Heart left ventricle (tissue), 16 donors: ENCODE measurements at regions not wholly inside any gene's neighbourhood (a gene's known extent, or its start where the extent isn't known, plus 50 kb on each side); places are given as distances from the start of the nearest gene placed in this dataset.
A peak's percentile ranks its signal among the peaks of the same experiment; 100 is the strongest.

ENCODE experiments used
- ATAC-seq, 4 donors: fragments of 200-7000 bp; cut with Tn5 transposase; one replicate each; pipeline ENCODE4 v1.9.1; 2020 to 2022; ENCODE audit warnings: moderate library complexity in 4 of 4, mild to moderate bottlenecking in 3 of 4, moderate number of reproducible peaks in 1 of 4
- DNase-seq, 5 donors: peaks; one replicate each; pipeline ENCODE4 v3.0.0-alpha.2; 2020
- H3K27ac ChIP-seq, 12 donors: fragments of 200-600 bp; sonication (generic) in 4 of 12; one replicate each; pipeline versions ENCODE4 v1.5.0 to v1.8.0; 2016 to 2022; ENCODE audit warnings: mild to moderate bottlenecking in 2 of 12
- H3K27me3 ChIP-seq, 9 donors: fragments of 200-600 bp; sonication (generic) in 2 of 9; one replicate each; pipeline versions ENCODE4 v1.5.1 to v1.8.0; 2016 to 2022; ENCODE audit warnings: mild to moderate bottlenecking in 3 of 9
- H3K36me3 ChIP-seq, 9 donors: fragments of 200-600 bp; sonication (generic) in 2 of 9; one replicate each; pipeline versions ENCODE4 v1.5.0 to v1.8.0; 2018 to 2022; ENCODE audit warnings: mild to moderate bottlenecking in 2 of 9
- H3K4me1 ChIP-seq, 12 donors: fragments of 200-600 bp; sonication (generic) in 4 of 12; one replicate each; pipeline versions ENCODE4 v1.5.0 to v1.8.0; 2016 to 2022; ENCODE audit warnings: mild to moderate bottlenecking in 3 of 12
- H3K4me3 ChIP-seq, 12 donors: fragments of 200-600 bp; sonication (generic) in 4 of 12; one replicate each; pipeline versions ENCODE4 v1.5.0 to v1.8.0; 2017 to 2022; ENCODE audit warnings: mild to moderate bottlenecking in 9 of 12, moderate library complexity in 4 of 12
- H3K9me3 ChIP-seq, 12 donors: fragments of 200-600 bp; sonication (generic) in 4 of 12; one replicate each; pipeline versions ENCODE4 v1.5.0 to v1.8.0; 2016 to 2022; ENCODE audit warnings: mild to moderate bottlenecking in 1 of 12
- POLR2A ChIP-seq, 2 donors: fragments of 450-650 bp; IDR thresholded peaks; one replicate each; pipeline ENCODE4 v1.6.1; 2017; ENCODE audit warnings: antibody characterized with exemption in 2 of 2, mild to moderate bottlenecking in 2 of 2, moderate library complexity in 2 of 2
- WGBS, 4 donors: extraction: QIAGEN DNeasy Blood & Tissue Kit in 2 of 4; methylation state at CpG; one replicate each; pipeline versions ENCODE4 v1.1.5 to v1.1.7; 2013 to 2018; 5-methylcytosine and 5-hydroxymethylcytosine counted together
- intact Hi-C, 10 donors: fragments of 100-400 bp; cut with DNase I; formaldehyde crosslinking; loops; one replicate each; pipeline versions ENCODE4 v1.11.1 to v1.14.2; 2022
- TF ChIP-seq, protein P1 (sequence below), 12 donors: fragments of 200-600 bp; sonication (generic) in 4 of 12; IDR thresholded peaks; one replicate each; pipeline versions ENCODE4 v1.5.0 to v1.8.0; 2018 to 2022; ENCODE audit warnings: antibody characterized with exemption in 12 of 12, mild to moderate bottlenecking in 5 of 12
- donor health status: ischemic (EF 13 %, LVEDD 7.1; RV severe dilation, severe dysfunction).
- donor health status: healthy with polysubstance abuse.
- donor health status: DM: no; HTN: yes; CAD: no.
- donor health status: DM: no; HTN: no; CAD: no.
- donor health status: ischemic (EF 25% LVEDD 6.9; RV normal size, moderate dysfunction).
- donor health status: ischemic (EF 25% LVEDD 5.7; RV mildly dilated, moderate dysfunction).
- donor health status: healthy.
- donor health status: DM: yes; HTN: yes; CAD: no.
- donor health status: ischemic (EF 35%, LVEDD 5.7; RV mildly dilated, moderate dysfunction).
- donor health status: nonischemic (EF 11% LVEDD 7.7; RV severe dilation, severe dysfunction).
- donor health status: DM: yes; HTN: yes; CAD: no.
- donor health status: PGD.
- donor health status: ischemic (EF 29% LVEDD 5.4; RV normal size, mild dysfunction).
- donor health status: nonischemic (EF 23%, LVEDD 6.1; RV moderate dilation, normal function).

DNA sequence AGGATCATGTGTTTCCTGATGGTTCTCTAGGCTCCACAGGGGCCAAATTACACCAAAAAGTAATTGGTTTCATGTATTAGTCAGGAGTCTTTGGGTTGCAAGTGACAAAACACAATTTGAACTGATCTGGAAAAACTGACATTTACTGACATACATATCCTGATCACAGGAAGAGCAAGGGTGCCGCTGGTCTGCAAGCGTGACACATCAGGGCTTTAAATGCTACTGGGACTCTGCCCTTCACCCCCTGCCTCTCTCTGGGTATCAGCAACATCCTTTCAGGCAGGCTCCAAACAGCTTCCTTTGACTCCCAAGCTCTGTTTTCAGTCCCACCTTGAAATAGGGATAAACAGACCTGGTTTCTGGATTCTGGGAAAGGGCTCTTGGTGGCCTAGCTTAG is 197.5 kb downstream of the PALM2AKAP2 start:
- TF ChIP-seq, protein P1, sequence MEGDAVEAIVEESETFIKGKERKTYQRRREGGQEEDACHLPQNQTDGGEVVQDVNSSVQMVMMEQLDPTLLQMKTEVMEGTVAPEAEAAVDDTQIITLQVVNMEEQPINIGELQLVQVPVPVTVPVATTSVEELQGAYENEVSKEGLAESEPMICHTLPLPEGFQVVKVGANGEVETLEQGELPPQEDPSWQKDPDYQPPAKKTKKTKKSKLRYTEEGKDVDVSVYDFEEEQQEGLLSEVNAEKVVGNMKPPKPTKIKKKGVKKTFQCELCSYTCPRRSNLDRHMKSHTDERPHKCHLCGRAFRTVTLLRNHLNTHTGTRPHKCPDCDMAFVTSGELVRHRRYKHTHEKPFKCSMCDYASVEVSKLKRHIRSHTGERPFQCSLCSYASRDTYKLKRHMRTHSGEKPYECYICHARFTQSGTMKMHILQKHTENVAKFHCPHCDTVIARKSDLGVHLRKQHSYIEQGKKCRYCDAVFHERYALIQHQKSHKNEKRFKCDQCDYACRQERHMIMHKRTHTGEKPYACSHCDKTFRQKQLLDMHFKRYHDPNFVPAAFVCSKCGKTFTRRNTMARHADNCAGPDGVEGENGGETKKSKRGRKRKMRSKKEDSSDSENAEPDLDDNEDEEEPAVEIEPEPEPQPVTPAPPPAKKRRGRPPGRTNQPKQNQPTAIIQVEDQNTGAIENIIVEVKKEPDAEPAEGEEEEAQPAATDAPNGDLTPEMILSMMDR (IDR thresholded peaks at IDR 0.05): no peak
- TF ChIP-seq POLR2A (IDR thresholded peaks at IDR 0.05): no peak
- Histone ChIP-seq H3K4me1 (peaks cover 0 to 37% (median 14%) of the 10 kb centered on the region in 12 donors), H3K27me3 (no peaks in the 10 kb centered on the region), H3K9me3 (no peaks in the 10 kb centered on the region), H3K27ac (no peak overlapping the region), H3K4me3 (no peak overlapping the region), H3K36me3 (no peaks in the 10 kb centered on the region)
- intact Hi-C loops: no loop called here
- DNase-seq: no peak
- no peak for ATAC-seq
- WGBS, 4 donors: 83 to 96% (median 94%) methylated on average over 2 of the region's 2 CpGs

DNA sequence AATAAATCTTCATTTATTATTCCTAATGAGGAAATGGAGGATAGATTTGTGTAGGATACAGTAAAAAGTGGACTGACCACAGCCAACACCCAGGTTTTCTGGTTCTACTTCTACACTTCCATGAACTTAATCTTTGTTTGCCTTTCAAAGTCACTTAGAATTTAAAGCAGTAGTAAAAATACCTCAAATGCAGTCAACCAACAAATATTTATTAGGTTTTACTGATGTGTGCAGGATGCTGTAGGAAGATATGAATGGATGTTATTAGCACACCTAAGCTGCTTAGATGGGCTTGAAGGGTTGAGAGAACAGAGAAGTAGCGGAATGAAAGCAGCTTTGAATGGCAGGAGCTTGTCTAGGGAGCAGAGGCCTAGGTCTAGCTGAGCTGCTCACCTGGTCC is 201.1 kb downstream of the PALM2AKAP2 start:
- 51 to 100% (median 99%) methylated on average over 1 of the region's 1 CpG for WGBS, 4 donors
- H3K4me3 ChIP-seq: no peak overlapping the region
- ATAC-seq (no peak), DNase-seq (no peak)
- H3K4me1 ChIP-seq: peaks cover 0 to 5% (median 2%) of the 10 kb centered on the region in 12 donors
- H3K9me3 ChIP-seq: no peaks in the 10 kb centered on the region
- H3K27me3 ChIP-seq: no peaks in the 10 kb centered on the region
- no peaks in the 10 kb centered on the region for H3K36me3 ChIP-seq
- intact Hi-C loops: no loop called here
- TF ChIP-seq POLR2A (IDR thresholded peaks at IDR 0.05): no peak
- TF ChIP-seq, protein P1 (IDR thresholded peaks at IDR 0.05): no peak
- H3K27ac ChIP-seq: no peak overlapping the region

DNA sequence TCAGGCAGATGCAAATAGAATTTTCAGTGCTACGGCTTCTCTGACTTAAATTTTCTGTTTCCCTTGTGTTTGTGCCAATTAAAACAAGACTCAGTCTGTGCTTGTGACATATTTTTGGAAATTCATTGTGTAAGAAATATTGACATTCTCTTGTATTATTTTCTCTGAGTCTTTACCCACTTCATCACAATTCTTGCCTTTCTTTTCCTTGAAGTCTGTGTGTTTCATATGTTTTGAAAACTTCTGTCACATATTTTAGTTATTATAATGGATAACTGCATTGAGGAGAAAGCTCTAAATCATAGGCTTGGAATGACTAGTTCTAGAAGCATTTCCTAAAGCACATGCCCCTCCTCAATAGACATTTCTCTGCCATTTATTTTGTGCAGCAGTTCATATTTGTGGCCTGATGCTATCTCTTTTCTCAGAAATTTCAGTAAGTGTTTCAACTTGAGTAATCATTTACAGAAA is 206.6 kb downstream of the PALM2AKAP2 start:
- Histone ChIP-seq H3K9me3 (peaks cover 0 to 6% (median 0%) of the 10 kb centered on the region in 12 donors), H3K36me3 (no peaks in the 10 kb centered on the region), H3K27ac (peak overlapping the region in 6 of 12 donors; percentile 3 to 70 (median 32)), H3K4me3 (no peak overlapping the region), H3K27me3 (no peaks in the 10 kb centered on the region), H3K4me1 (peaks cover 0 to 17% (median 3%) of the 10 kb centered on the region in 12 donors)
- peak in 3 of 4 donors; percentile 27 to 41 (median 34) for ATAC-seq
- DNase-seq: no peak
- intact Hi-C loops: no loop called here
- WGBS, 4 donors: 43 to 63% (median 54%) methylated on average over 1 of the region's 1 CpG
- TF ChIP-seq POLR2A (IDR thresholded peaks at IDR 0.05): no peak
- TF ChIP-seq, protein P1 (IDR thresholded peaks at IDR 0.05): no peak

DNA sequence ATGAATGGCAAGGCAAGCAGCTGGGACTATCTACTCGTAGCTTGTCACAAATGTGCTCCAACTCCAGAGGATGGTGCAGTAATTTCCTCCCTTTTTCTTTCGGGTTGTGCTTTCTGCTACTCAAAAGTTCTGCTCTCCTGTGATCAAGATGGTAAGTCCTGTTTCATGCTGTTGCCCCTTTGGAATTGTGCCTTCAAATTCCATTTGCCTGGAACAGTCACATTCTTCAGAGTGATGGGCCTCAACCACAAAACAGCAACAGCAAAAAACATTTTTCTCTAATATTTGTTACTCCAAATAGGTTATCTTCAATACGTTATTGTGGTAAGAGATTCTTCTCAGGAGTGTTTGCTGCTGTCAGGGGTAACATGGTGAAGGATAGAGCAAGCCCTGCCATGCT is 209.3 kb downstream of the PALM2AKAP2 start:
- no peak overlapping the region for H3K27ac ChIP-seq
- no peak for DNase-seq
- peaks cover 0 to 6% (median 0%) of the 10 kb centered on the region in 12 donors for H3K9me3 ChIP-seq
- peaks cover 0 to 27% (median 5%) of the 10 kb centered on the region in 12 donors for H3K4me1 ChIP-seq
- TF ChIP-seq, protein P1 (IDR thresholded peaks at IDR 0.05): no peak
- TF ChIP-seq POLR2A (IDR thresholded peaks at IDR 0.05): no peak
- no peak for ATAC-seq
- H3K4me3 ChIP-seq: no peak overlapping the region
- no peaks in the 10 kb centered on the region for H3K27me3 ChIP-seq
- intact Hi-C loops: no loop called here
- 85 to 95% (median 90%) methylated on average over 3 of the region's 3 CpGs for WGBS, 4 donors
- H3K36me3 ChIP-seq: no peaks in the 10 kb centered on the region
